ENCODE measurements at regions not wholly inside any gene's neighbourhood (a gene's known extent, or its start where the extent isn't known, plus 50 kb on each side); places are given as distances from the start of the nearest gene placed in this dataset.

DNA sequence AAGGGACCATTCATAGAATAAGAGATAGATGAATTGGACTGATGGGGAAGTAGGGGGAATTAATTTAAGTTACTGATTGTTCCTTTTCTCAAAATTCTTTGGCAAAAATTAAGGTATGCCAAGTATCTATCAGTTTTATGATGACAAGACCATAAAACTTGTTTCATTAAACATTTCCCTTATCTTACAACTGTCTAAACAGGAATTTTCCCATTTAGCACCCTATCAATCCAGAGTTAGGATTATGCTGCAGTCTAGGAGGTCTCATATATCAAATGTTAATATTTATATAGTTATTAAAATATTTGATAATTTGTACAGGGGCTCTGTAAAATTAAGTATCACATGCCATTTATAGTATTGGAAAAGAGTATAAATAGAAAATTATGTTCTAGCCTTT is 51.5 kb upstream of the ARID1B start:
- DNase-seq: no peak

DNA sequence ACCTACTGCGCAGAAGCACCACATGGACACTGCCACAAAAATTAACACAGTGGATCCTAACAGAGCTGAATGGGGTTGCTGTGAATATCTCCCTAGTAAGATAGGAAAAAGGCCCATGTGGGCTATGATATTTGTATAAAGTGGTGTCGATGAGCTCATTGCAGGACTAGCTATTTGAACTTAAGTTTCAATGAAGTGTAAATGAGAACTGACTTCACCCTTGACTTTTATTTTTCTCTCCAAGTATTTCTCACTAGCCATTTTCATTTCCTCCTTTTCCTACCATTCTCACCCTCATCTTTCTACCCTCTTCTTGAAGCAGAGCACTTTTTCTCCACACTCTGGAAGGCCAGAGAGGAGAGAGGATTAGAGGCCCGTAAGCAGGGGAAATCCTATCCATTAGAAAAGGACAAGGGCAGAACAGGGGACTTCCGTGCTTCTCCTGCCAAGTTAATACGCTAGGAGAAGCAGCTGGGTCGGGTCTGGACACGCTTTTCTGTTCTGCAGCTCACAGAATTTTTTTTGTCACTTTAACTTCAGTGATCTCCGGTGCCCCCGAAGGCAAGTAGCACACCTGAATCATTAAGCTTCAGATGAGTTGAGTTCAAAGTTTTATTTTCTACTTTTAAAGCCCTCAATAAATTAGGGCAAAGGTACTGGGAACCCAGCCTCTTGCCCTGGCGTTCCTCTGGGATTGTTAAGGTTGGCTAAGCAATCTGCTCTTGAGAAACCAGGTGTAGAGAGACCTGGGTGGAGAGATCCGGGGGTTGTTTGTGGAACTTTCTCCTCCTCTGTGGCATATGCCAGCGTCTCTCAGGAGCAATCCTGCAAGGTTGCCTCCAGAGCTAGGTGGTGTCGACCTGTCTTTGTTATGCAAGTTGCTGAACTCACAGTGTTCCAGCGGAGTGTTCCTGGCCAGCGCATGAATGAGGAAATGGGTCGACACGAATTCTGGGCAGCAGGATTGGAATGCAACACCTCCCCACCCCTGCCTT is 56.2 kb upstream of the ARID1B start:
- no peak for DNase-seq

DNA sequence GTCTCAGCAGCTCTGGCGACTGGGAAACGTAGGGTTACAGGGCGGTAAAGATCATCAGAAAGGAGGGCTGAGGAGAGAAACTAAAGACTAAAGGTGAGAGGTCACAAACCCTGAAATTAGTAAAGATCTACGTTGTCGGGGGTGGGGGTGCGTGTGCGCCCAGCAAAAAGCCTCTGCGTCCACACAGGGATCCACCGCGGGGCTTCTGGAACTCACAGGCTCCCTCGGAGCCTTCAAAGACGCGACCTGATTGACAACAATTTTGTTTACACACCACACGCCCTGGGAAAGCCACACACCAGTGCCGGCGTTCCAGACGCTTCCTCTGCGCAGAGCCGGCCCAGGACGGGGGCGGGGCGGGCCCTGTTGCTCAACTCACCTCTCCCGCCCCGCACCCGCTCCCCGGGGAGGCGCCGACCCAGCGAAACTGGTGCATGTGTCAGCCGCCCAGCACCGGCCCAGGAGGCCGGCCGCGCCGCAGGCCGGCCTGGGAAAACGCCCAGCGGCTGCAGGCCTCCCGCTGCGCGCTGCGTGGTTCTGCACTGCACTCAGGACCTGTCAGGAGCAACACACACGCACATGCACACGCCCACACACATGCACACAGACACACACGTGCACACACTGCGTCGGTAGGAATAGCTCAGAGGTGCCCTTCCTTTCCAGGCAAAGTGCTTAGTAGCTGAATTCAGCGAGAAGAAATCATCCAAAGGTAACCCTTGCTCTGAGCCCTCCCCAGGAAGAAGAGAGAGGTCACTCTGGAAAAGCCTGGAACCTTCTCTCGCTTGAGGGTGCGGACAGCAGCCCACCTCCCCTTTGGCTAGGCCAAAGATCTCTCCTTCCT is 57.2 kb upstream of the ARID1B start:
- DNase-seq: peak; percentile 72

DNA sequence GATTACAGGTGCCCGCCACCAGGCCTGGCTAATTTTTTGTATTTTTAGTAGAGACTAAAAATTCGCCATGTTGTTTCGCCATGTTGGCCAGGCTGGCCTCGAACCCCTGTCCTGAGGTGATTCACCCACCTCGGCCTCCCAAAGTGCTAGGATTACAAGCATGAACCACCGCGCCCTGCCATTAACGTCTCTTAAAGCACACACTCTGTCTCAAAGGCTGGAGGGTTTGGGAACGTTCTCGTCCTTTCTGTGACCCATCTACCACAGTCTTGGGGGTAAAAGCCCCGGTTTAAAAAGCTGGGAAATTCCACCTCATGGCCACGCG is 57.8 kb upstream of the ARID1B start:
- DNase-seq: no peak

DNA sequence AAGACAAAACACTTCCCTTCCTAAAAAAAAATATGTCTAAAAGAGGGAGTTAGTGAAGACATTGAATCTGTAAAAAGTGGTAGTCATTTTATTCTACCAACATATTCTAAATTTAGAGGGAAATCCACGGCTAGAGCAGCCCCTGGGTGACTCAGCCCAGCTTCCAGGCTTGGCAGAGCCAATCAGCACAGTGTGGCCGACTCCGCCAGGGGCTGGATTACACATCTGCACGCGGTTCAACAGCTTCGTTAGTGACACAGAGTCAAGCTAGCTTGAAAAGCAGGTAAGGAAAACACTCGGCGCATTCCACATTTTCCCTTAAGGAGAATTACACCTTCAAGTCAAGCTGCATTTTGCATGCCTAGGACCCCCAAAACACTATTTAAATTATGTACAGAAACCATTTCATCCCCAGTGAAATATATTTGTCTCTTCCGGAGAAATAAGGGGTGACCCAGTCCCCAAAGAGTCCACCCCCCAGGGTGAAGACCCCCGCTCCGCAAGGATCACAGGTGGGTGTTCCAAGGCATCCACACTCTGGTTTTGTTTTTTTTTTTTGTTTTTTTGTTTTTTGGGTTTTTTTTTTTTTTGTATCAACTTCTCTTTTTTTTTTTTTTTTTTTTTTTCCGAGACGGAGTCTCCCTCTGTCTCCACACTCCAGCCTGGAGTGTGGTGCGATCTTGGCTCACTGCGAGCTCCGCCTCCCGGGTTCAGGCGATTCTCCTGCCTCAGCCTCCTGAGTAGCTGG is 58.4 kb upstream of the ARID1B start:
- DNase-seq: no peak

DNA sequence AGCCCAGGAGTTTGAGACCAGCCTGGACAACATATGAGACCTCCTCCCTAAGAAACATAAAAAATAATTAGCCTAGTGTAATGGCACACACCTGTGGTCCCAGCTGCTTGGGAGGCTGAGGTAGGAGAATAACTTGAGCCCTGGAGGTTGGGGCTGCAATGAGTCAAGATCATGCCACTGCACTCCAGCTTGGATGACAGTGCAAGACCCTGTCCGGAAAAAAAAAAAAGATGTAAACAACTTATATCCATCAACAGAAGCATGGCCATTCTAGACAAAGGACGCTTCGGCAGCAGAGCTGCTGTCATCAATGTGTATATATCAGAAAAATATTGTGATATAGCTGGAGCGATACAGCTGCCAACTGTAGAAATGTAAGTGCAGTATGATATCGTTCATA is 59.6 kb upstream of the ARID1B start:
- no peak for DNase-seq

DNA sequence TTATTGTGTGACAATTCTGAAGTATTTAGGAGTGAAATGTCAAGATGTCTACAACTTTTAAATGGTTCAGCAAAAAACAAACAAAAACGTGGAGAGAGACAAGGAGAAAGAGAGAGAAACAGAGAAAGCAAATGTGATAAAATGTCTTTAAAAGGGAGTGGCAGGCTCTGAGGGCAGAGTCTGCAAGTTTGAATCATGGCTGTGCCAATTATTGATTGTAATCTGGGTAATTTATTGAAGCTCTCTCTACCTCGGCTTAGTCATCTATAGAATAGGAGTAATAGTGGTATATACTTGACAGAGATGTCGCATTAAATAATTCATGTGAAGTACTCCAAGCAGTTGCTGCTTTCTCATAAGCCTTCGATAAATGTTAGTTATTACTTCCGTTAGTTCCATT is 61.3 kb upstream of the ARID1B start:
- DNase-seq: no peak

DNA sequence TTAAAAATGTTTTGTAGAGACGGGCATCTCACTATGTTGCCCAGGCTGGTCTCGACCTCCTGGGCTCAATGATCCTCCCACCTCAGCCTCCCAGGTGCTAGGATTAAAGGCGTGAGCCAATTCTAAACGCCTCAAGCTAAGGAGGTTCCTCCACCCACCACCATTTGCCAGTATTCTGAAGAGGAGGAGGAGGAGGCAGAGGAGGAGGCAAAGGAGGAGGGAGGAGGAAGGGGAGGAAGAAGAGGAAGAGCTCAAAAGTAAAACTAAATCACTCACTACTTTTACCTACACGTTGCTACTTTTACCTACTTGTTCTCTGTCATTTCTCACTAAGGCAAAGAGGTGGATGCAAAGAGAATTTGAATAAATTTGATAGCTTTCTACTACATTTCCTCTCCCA is 63.6 kb upstream of the ARID1B start:
- DNase-seq: no peak

DNA sequence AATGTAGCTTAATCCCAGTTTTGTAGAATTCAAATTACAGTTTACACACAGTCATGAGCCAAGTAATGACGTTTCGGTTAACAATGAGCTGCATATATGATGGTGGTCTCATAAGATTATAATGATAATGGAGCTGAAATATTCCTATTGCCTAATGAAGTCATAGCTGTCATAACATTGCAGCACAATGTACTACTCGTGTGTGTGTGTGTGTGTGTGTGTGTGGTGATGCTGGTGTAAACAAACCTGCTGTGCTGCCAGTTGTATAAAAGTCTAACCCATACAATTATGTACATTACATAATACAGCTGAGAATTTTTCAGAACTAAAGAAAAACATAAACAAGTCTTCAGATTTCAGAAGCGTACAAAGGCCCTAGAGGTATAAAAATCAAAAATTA is 66.7 kb upstream of the ARID1B start:
- DNase-seq: no peak

DNA sequence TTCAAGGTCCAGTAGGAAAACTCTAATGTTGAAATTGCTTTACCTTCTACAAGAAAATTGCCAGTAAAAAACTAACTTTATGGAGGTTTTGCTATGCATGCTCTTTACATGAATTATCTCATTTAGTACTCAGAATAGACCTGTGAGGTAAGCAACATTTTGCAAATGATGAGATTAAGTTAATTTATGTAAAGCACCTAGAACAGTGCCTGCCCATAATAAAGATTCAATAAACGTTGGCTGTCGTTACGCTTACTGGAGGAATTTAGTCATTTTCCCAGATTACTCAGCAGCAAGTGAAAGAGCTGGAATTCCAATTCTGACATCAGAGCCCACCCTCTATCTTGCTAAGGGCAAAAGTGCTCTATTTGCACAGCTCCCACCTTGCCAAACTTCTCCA is 69.4 kb upstream of the ARID1B start:
- DNase-seq: no peak

DNA sequence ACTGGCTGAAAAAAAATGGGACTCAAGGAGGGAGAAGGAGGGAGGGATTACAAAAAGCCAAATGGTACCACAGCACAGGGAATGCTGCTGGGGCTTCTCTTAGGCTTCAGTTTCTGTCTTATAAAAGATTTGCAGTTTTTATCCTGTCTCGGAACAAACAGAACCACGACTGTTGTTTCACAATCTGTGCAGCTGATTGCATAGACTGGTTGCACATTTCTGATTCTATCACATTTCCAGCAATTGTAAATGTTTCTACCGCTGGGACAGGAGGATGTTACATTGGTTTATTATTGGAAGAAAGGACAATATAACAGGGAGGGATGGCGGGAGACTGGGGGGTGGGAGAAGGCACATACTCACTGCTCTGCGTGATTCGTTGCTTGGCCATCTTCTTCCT is 73.5 kb upstream of the ARID1B start:
- DNase-seq: no peak

DNA sequence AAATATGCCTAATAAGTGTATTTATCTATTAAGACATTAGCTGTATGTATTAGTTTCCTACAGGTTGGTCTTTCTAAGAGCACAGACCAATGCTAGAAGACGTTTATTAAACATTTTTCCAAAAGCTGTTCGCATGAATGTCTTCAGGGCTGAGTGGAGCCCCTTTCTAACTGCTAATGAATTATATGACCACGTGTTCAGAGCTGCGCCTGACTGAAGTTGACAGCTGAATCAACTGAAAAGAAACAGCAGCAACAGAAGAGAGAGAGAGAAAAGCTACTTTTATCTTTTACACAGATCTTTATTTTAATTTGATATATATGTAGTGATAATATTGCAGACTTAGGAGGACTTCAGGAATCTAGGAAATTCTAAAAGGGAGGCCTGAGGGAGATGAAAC is 75.2 kb upstream of the ARID1B start:
- DNase-seq: no peak

DNA sequence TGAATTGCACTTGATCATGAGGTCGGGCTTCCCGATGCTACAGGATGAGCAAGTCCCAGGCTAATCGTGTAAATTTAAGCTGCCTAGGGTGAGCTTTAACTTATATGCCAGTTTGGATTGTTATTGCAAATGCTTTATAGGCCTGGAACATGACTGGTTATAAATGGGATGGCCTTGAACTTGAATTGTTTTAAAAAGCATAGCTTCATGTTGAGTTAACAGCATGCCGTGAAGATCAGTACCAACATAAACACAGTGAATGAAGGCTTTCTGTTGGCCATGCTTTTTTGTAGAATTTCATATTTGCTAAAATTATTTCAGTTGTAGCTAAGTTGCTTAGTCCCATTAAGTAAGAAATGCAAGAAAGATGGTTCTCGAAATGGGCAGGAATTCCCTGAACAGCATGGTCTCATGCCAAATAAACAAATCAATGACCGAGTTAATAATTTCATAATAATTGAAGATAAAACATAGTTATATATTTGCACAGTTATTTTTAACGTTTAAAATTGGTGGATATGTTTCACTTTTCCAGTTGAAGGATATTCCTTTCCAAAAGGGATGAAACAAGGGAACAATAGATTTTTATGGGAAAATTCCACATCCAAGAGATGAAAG is 76.6 kb upstream of the ARID1B start:
- no peak for DNase-seq

DNA sequence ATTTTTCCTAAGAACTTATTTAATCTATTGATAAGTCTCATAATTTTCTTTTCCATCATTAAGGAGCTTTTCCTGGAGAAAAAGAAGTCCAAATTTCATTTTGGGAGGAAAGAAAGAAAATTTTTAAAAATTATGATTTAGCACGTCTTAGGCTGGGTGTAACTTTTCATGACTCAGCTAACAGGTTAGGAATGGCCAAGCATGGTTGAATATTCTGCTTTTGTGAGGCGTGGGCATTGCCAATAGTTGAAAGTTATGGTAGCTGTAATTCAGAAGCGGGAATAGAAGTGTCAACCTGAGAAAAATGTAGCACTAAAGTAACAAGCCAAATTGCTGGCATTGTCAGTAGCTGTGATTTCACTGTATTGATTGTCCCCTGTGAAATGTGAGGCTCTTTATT is 77.2 kb upstream of the ARID1B start:
- no peak for DNase-seq

DNA sequence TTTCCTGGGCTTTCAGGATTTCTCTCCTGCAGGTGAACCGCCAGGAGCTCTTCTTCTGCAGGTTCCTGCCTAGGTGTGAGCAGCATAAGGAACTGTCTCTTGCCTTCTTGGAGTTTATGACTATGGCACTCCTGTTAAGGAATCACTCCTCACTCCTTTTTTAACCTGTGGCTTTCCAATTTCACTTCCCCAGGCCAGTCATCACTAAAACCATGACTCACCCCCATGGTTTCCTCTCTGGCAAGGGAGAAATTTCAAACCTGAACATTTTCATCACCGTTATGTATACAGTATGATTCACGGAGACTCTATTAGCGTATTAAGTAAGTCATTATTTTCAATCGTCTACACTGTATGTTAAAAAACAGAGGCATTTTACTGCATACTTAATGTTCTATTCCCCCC is 78.2 kb upstream of the ARID1B start:
- DNase-seq: no peak

DNA sequence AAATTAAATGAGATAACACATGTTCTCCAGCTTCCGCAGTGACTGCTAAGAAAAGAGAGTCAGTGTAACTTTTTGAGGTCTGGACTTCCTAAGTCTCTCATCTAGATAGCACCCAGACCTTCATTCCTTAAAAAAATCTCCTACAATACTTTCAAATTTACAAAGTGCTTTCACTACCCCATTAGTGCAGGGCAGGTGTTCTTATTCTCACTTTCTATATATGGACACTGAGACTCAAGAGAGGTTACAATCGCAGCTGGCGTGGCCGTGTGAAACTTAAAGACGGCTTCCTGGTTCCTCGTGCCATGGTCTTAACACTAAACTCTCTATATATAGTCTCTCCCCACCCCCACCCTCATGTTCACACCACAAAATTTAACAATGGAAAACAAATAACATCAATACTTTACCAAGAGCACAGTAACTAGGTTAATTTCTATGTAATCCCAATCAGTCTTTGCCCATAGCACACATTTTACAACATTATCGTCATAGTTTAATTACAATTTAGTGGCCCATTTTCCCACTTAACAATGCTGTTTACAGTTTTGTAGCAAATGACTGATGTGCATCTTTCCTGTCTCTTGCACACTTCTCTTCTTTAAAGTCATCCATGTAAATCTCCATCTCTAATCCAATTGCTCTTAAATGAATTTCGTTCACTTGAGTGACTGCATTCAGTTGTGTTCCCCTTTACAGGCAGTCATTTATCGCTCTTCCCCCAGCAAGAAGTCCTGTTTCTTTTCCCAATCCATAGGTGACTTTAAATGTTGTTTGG is 78.8 kb upstream of the ARID1B start:
- DNase-seq: no peak

DNA sequence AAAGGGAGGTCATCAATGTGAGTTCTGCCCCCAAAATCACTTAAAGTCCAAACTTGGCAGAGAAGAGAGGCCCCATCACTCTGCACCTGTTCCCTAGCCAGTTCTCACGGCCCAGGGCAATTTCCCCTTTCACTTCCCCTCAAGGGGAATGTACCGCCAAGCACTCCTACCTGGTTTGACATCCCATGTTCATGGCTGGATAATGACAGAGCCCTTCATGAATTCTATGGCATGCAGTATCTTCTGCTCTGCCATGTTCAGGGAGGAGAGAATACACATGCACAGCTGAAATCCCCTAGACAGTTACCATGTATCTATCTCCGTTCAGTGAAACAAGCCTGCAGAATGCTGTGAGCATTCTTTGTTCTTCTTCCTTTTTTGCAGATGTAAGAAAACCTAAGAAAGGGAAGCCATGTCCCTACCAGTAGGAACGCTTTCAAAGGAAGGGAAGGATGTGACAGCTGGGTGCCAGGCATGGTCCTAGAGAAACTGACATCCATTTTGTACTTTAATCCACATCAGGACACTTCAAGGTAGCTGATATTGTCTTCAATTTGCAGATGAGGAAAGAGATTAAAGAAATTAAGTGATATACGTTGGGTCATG is 79.8 kb upstream of the ARID1B start:
- DNase-seq: no peak

DNA sequence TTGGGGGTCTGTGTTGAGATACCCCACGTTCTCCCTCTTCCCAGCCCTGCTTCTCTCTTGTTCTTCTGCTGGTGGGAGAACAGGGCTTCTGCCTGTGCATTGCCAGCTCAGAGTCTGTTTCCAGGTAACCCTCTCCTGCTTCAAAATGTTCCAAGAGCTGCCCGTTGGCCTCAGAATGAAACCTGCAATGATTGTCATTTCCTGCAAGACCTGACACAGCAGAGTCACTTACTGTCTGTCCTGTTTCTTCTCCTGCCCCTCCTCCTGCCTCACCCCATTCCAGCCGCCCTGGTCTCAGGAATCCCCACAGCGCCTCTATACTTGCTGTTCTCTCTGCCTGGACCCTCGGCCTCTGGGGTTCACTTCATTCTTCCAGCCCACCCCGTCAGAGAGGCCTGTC is 81.4 kb upstream of the ARID1B start:
- no peak for DNase-seq

DNA sequence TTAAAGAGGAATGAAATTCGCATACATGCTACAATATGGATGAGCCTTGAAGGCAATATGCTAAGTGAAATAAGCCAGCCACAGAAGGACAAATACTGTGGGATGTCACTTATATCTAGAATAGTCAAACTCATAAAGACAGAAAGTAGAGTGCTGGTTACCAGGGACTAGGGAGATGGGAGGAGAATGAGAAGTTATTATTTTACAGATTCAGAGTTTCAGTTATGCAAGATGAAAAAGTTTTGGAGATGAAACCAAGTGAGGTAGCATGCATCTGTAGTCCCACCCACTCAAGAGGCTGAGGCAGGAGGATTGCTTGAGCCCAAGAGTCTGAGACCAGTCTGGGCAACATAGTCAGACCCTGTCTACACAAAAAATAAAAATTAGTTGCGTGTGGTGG is 82.5 kb upstream of the ARID1B start:
- no peak for DNase-seq

DNA sequence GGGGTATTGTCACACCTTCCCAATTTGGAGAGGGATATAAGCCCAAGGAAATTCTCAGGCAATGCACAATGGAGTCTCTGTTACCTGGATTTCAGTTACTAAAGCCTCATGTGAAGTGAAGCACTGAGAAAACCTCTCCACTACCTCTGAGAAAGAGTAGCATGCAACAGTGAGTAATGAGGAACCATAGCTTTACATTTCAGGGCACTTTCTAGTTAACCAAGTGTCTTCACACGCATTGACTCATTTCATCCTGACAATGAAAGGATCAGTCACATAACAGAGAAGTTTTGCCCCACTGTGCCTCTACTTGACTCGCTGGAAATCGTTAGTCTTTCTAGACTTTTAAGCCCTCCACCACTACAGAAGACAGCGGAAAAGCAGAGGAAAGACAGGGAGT is 86.2 kb upstream of the ARID1B start:
- no peak for DNase-seq

DNA sequence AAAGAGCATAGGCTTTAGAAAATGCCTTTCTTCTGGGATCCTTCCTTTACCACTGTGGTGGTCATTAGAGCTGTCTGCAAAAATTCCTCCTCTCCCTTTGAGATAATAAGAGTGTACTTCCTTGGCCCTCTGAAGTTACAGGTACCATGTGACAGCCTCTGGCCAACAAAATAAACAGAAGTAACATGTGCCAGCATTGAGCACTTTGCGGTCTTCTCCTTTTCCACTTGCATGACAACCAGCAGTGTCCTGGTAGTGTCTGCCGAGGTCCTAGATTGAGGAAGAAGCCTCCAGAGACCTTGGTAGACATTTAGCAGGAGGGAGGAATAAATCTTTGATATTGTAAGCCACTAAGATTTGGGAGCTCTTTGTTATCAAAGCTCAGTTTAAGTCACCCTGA is 87.5 kb upstream of the ARID1B start:
- DNase-seq: no peak

DNA sequence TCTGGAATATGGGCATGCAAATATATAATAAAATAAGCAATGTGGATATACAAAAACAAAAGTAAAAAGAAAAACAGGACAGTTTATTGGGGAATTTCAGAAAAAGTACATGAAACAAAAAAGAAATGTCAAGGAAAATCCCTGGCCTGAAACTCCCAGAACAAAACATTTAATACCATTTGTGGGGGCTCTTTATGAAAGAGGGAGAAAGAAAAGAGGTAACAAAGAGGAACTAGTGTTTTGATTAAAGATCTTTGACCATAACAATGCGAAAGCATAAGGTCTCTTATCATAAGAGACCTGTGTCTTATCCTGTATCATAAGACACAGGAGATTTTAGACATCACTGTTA is 88.6 kb upstream of the ARID1B start:
- no peak for DNase-seq
